Mucosa of descending colon (tissue), 3 donors: ENCODE measurements at regions not wholly inside any gene's neighbourhood (a gene's known extent, or its start where the extent isn't known, plus 50 kb on each side); places are given as distances from the start of the nearest gene placed in this dataset.
A peak's percentile ranks its signal among the peaks of the same experiment; 100 is the strongest.

Experiments used
- ATAC-seq: fragments of 200-7000 bp; cut with Tn5 transposase; one replicate; pipeline ENCODE4 v1.9.1; 2020; ENCODE audit warnings: mild to moderate bottlenecking, moderate library complexity
- DNase-seq, 3 donors: peaks; one replicate each; pipeline ENCODE4 v3.0.0-alpha.2; 2020
- H3K36me3 ChIP-seq: fragments of 200-600 bp; one replicate; pipeline ENCODE4 v1.8.0; 2021; ENCODE audit warnings: low read depth, mild to moderate bottlenecking
- H3K4me1 ChIP-seq: fragments of 200-600 bp; one replicate; pipeline ENCODE4 v1.8.0; 2021; ENCODE audit warnings: low read depth, mild to moderate bottlenecking
- H3K4me3 ChIP-seq: fragments of 200-600 bp; one replicate; pipeline ENCODE4 v1.8.0; 2021; ENCODE audit warnings: mild to moderate bottlenecking
- H3K9me3 ChIP-seq: fragments of 200-600 bp; one replicate; pipeline ENCODE4 v1.8.0; 2021; ENCODE audit warnings: mild to moderate bottlenecking
- intact Hi-C, 2 donors: fragments of 100-400 bp; cut with DNase I in 1 of 2; cut with micrococcal nuclease in 1 of 2; formaldehyde crosslinking; loops; one replicate each; pipeline versions ENCODE4 v1.11.0 to v1.11.1; 2022; cut with DNase I, micrococcal nuclease
- TF ChIP-seq, protein P1 (sequence below): fragments of 200-600 bp; IDR thresholded peaks from one replicate; pipeline ENCODE4 v1.8.0; 2022; ENCODE audit warnings: antibody characterized with exemption, mild to moderate bottlenecking
- donor health status: DM: no; HTN: no; CAD: no; lungs with moderate emphysema.
- donor health status: DM: no; HTN: no; CAD: no.
- donor health status: DM: no; HTN: yes; CAD: no.

DNA sequence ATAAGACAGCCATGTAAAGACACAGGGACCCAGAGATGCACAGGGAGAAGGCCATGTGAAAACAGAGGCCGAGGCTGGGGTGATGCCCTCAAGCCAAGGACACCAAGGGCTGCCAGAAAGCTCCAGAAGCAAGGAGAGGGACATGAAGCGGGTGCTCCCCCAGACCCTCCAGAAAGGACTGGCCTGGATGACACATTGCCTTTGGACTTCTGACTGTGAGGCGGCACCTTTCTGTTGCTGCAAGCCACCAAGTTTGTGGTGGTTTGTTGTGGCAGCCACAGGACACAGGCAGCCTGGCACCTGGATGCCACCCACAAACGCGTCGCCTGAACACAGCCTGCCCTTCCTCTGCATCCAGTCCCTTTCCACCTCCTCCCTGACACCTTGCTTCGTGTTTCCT, 67.1 kb downstream of the RHOB start:
- no peak overlapping the region for H3K4me3 ChIP-seq
- H3K36me3 ChIP-seq: no peaks in the 10 kb centered on the region
- H3K4me1 ChIP-seq: peaks cover 9% of the 10 kb centered on the region
- intact Hi-C loops: no loop called here
- TF ChIP-seq, protein P1, sequence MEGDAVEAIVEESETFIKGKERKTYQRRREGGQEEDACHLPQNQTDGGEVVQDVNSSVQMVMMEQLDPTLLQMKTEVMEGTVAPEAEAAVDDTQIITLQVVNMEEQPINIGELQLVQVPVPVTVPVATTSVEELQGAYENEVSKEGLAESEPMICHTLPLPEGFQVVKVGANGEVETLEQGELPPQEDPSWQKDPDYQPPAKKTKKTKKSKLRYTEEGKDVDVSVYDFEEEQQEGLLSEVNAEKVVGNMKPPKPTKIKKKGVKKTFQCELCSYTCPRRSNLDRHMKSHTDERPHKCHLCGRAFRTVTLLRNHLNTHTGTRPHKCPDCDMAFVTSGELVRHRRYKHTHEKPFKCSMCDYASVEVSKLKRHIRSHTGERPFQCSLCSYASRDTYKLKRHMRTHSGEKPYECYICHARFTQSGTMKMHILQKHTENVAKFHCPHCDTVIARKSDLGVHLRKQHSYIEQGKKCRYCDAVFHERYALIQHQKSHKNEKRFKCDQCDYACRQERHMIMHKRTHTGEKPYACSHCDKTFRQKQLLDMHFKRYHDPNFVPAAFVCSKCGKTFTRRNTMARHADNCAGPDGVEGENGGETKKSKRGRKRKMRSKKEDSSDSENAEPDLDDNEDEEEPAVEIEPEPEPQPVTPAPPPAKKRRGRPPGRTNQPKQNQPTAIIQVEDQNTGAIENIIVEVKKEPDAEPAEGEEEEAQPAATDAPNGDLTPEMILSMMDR: no peak
- no peaks in the 10 kb centered on the region for H3K9me3 ChIP-seq
- DNase-seq (no peak), ATAC-seq (no peak)

DNA sequence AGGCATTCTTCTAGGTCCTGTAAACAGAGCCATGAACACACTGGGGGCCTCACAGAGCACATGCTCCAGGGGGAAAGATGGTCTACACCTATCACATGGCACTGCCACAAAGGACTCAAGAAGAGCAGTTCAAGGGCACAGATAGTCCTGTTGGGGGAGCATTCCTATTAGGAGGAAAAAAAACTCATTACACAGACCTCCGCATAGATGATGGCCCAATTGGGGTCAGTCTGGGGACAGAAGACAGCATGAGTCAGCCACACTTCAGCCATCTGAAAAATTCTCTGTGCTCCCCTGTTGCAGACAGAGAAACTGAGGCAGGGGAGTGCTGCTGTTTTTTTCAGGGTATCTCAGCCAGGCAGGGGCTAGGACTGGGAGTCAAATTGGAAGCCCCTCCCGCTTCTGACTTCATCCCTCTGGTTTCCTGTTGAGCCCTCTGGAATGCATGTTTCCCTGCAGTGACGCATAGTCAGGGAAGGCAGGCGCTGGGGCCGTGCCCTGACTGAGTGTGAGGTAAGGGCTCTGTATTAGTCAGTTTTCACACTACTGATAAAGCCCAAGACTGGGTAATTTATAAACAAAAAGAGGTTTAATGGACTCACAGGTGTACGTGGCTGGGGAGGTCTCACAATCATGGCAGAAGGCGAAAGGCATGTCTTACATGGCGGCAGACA, 67.9 kb downstream of the RHOB start:
- DNase-seq (no peak), ATAC-seq (no peak)
- intact Hi-C loops: no loop called here
- no peak overlapping the region for H3K4me3 ChIP-seq
- H3K4me1 ChIP-seq: peaks cover 9% of the 10 kb centered on the region
- no peaks in the 10 kb centered on the region for H3K36me3 ChIP-seq
- TF ChIP-seq, protein P1: no peak
- no peaks in the 10 kb centered on the region for H3K9me3 ChIP-seq

DNA sequence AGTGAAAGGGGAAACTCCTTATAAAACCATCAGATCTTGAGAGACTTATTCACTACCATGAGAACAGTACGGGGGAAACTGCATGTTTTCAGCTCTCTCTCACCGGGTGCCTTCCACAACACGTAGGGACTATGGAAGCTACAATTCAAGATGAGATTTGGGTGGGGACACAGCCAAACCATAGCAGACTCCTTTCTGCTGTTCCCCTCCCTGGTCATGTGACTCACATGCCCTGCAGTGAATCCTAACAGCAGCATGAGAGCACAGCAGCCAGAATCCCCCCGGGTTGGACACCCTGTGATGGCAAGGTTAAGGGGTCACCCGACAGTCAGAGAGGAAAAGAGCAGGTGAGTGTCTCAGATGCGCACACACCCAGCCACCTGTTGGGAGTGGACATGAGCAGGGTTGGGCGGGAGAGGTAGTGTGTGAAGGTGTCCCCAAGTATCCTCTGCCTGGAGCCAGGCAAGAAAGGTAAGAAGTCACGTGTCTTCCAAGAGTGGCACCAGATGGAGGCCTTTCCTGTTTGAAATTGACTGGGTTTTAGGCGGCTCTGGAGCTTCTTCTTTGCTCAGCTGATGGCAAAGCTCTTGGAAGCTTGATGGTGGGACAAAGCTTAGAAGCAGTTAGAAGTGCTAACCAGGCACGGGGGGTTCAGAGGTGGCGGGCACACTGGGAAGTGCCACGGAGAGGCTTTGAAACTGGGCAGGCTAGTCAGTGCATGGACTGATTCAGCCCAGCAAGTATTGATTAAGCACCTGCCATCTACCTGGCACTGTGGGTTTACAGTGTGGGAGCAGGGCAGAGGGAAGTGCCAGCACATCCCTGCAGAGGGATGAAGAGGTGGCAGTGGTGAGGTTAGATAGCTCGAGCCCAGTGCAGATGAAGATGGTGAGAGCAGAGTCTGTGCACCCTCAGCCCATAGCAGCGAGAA, 68.7 kb downstream of the RHOB start:
- peaks cover 9% of the 10 kb centered on the region for H3K4me1 ChIP-seq
- H3K9me3 ChIP-seq: no peaks in the 10 kb centered on the region
- DNase-seq: no peak
- ATAC-seq: no peak
- intact Hi-C loops: no loop called here
- TF ChIP-seq, protein P1: no peak
- H3K36me3 ChIP-seq: no peaks in the 10 kb centered on the region
- no peak overlapping the region for H3K4me3 ChIP-seq

DNA sequence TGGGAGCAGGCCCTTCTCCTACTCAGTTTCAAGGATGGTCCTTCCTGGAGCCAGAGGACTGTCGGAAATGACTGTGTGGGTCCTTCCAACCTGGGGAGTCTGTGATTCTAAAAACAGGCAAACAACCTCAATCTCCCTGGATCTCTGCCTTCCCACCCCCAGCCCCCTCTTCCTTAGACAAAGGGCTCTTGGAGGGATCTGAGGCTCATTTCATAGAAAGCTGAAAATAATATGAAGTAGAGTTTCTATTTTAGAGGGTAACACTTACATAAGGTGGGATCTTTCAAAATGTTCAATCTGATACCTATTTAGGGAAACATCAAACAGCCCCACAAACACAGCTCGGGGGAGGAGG, 69.4 kb downstream of the RHOB start:
- Histone ChIP-seq H3K4me1 (peaks cover 9% of the 10 kb centered on the region), H3K4me3 (no peak overlapping the region), H3K36me3 (no peaks in the 10 kb centered on the region), H3K9me3 (no peaks in the 10 kb centered on the region)
- TF ChIP-seq, protein P1: no peak
- intact Hi-C loops: no loop called here
- DNase-seq: no peak
- ATAC-seq: no peak

DNA sequence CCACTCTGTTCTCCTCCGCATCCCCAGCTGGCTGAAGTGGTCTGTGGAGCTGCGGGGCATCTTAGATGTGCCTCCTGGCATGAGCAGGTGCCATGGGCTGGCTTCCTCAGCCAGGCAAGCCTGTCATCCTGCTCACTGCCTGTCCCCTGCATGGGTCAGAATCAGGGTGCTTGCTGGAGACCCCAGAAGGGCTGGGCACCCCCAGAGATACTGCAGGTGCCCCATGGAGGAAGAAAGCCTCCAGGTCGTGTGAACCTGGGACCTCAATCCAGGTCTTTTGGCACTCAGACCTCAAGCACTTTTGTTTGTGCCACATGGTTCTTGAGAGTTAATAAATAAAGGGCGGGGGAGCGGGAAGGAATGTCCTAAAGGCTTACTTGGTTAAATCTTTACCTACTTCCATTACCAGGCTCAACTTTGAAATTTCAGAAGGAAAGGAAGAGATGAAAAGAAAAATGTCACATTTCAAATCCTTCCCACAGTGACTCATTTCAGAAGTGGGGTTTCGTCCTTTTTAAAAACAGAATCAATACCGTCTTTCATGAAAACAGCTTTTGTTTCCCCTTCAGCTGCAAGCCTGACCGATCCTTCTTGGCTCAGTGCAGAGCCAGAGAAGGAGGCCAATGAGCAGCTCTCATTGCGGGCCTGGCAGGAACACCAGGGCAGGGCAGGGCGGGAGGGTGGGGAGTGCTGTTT, 69.9 kb downstream of the RHOB start:
- Histone ChIP-seq H3K36me3 (no peaks in the 10 kb centered on the region), H3K9me3 (no peaks in the 10 kb centered on the region), H3K4me1 (peaks cover 9% of the 10 kb centered on the region), H3K4me3 (no peak overlapping the region)
- intact Hi-C loops: no loop called here
- peak; percentile 76 for ATAC-seq
- no peak for DNase-seq
- TF ChIP-seq, protein P1: no peak
